ENCODE measurements at regions not wholly inside any gene's neighbourhood (a gene's known extent, or its start where the extent isn't known, plus 50 kb on each side); places are given as distances from the start of the nearest gene placed in this dataset.

DNA sequence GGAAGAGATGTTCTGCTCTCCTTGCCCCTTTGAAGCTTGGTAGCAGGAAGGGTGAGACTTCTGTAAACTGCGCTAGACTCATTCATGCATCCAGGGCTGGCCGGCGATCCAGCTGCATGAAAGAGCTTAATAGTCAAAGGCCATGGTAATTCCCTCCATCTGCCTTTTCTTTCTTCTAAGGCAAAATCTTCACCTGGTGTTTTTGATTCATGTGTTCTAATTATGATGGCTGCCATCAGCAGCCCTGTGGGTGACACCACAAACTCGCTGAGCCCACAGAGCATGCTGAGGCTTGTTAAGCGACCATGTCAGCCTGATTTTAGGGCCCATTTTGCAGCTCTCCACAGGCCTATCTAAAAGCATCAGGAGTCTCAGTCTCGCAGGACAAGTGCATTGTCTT, 450.1 kb upstream of the TENM3 start:
- TF ChIP-seq, protein P1, sequence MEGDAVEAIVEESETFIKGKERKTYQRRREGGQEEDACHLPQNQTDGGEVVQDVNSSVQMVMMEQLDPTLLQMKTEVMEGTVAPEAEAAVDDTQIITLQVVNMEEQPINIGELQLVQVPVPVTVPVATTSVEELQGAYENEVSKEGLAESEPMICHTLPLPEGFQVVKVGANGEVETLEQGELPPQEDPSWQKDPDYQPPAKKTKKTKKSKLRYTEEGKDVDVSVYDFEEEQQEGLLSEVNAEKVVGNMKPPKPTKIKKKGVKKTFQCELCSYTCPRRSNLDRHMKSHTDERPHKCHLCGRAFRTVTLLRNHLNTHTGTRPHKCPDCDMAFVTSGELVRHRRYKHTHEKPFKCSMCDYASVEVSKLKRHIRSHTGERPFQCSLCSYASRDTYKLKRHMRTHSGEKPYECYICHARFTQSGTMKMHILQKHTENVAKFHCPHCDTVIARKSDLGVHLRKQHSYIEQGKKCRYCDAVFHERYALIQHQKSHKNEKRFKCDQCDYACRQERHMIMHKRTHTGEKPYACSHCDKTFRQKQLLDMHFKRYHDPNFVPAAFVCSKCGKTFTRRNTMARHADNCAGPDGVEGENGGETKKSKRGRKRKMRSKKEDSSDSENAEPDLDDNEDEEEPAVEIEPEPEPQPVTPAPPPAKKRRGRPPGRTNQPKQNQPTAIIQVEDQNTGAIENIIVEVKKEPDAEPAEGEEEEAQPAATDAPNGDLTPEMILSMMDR (IDR thresholded peaks at IDR 0.05): no peak
- no peak for TF ChIP-seq POLR2A (IDR thresholded peaks at IDR 0.05)
- intact Hi-C loops (cut with DNase I; ENCODE audit: low total_unique reads): no loop called here
- no peak overlapping the region for H3K4me3 ChIP-seq (ENCODE audit: low read depth, poor library complexity, severe bottlenecking)
- no peak for DNase-seq (ENCODE audit: low spot score in 2 of 2)
- 45 to 57% methylated on average over 6 of the region's 6 CpGs for WGBS, 2 donors

DNA sequence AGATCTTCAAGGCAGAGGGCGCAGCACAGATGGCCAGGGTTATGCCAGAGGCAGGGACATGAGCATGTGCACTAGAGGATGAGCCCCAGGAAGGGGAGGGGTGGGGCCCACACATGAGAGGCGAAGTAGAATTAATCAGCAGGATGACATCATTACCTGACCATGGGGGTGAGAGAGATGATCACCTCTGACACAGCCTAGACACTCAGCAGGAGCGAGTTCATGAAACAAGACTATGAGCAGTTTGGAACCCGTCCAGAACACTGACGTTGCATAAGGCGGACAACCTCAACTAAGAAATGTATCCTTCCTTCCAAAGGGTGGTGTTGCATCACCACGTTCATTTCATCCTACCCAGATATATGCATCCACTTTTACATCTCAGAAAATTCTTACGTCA, 446.7 kb upstream of the TENM3 start:
- intact Hi-C loops (cut with DNase I; ENCODE audit: low total_unique reads): no loop called here
- DNase-seq (ENCODE audit: low spot score in 2 of 2): no peak
- H3K4me3 ChIP-seq (ENCODE audit: low read depth, poor library complexity, severe bottlenecking): no peak overlapping the region
- no peak for TF ChIP-seq POLR2A (IDR thresholded peaks at IDR 0.05)
- TF ChIP-seq, protein P1 (IDR thresholded peaks at IDR 0.05): no peak
- 63% methylated on average over 8 of the region's 8 CpGs for WGBS, 2 donors

DNA sequence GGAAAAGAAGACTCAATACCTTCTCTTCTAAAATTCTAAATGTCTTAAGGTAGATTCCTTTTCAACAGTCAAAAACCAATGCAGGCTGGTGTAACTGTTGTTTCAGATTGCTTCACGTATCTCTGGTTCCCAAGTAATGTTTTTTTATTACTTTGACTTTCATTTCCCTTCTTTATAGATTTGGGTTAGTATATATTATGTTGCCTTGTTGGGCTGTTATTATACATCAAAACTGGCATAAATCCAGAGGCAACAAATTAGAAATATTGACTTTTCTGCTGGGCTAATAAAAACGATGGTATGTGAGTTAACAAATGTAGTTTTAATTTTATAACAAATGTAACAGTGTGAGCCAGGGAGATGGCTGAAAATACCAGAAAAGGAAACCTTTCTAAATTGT, 444.7 kb upstream of the TENM3 start:
- DNase-seq (ENCODE audit: low spot score in 2 of 2): no peak
- no peak overlapping the region for H3K4me3 ChIP-seq (ENCODE audit: low read depth, poor library complexity, severe bottlenecking)
- TF ChIP-seq POLR2A (IDR thresholded peaks at IDR 0.05): no peak
- TF ChIP-seq, protein P1 (IDR thresholded peaks at IDR 0.05): no peak
- intact Hi-C loops (cut with DNase I; ENCODE audit: low total_unique reads): no loop called here
- 63 to 64% methylated on average over 2 of the region's 2 CpGs for WGBS, 2 donors

DNA sequence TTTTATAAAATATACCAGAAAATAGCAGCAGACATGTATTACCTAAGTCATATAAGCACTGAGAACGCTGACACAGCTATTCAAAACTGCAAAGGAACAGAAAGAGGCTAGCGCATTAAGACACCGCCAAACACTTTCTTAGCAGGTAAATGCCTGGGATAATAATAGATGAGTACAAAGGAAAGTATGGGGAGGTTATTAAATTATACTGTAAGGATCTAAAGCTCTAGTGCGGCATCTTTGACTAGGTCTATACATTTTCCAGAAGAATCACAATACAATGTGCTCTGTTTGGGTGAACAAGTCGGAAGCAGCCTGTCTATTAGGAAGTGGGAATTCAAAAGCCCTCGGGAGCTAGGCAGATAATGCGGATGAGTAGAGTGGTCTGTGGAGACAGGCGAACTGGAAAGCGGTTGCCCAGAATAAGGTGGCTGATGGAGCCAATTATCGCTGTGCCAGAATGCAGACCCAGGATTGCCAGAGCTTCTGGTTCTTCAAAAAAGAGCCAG, 443.6 kb upstream of the TENM3 start:
- intact Hi-C loops (cut with DNase I; ENCODE audit: low total_unique reads): no loop called here
- no peak for DNase-seq (ENCODE audit: low spot score in 2 of 2)
- 91 to 92% methylated on average over 10 of the region's 10 CpGs for WGBS, 2 donors
- TF ChIP-seq POLR2A (IDR thresholded peaks at IDR 0.05): no peak
- TF ChIP-seq, protein P1 (IDR thresholded peaks at IDR 0.05): no peak
- H3K4me3 ChIP-seq (ENCODE audit: low read depth, poor library complexity, severe bottlenecking): no peak overlapping the region

DNA sequence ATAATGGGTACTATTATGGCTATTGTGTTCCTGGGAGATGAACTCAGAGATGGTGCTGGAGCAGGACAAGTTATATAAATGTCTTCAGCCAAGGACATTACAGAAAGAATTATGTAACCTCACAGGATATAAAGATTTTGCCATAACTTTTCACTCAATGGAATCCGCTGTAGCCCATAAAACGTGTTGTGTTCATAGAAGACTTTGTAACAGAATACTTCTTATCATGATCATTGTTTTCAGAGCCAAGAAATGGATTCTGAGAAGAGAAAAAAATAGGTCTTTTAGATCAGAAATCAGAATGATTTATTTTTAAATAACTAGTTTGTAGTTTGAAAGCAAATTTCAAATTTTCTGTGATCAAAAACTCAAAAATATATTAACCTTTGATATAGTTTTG, 441.0 kb upstream of the TENM3 start:
- 70 to 74% methylated on average over 2 of the region's 2 CpGs for WGBS, 2 donors
- no peak for DNase-seq (ENCODE audit: low spot score in 2 of 2)
- intact Hi-C loops (cut with DNase I; ENCODE audit: low total_unique reads): no loop called here
- no peak for TF ChIP-seq POLR2A (IDR thresholded peaks at IDR 0.05)
- no peak overlapping the region for H3K4me3 ChIP-seq (ENCODE audit: low read depth, poor library complexity, severe bottlenecking)

DNA sequence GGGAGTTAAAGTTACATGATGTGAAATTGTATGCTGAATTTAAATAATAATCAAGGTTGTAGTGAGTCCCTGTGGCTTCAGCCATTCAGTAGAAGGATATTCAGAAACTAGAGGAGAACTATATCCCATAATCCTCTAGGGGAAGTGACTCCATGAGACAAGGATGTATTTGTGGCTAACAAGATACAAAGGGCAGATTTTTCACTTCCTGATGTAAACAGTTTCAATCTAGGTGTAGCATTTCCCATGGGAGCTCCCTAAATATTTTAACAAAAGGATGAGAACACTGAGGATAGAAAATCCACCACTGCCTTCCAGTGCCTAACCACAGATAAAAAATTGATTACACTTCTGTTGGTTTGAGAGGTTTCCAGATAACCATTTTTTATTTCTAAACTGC, 435.4 kb upstream of the TENM3 start:
- DNase-seq (ENCODE audit: low spot score in 2 of 2): no peak
- no peak for TF ChIP-seq POLR2A (IDR thresholded peaks at IDR 0.05)
- TF ChIP-seq, protein P1 (IDR thresholded peaks at IDR 0.05): no peak
- no peak overlapping the region for H3K4me3 ChIP-seq (ENCODE audit: low read depth, poor library complexity, severe bottlenecking)
- intact Hi-C loops (cut with DNase I; ENCODE audit: low total_unique reads): no loop called here
